ENCODE measurements at regions not wholly inside any gene's neighbourhood (a gene's known extent, or its start where the extent isn't known, plus 50 kb on each side); places are given as distances from the start of the nearest gene placed in this dataset.

DNA sequence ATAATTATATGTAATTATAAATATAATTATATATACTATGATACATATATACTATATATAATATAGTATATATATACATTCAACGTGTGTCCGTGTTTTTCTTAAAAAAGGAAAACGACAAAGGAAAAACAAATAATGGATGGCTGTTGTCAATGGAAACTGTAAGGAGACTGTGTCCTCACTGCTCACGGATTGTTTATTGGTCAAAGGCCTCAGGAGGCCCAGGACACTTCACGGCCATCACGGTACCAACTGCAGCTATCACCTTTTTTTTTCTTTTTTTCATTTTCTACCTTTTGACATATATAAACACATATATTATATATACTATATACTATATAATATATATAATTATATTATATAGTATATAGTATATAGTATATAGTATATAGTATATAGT lies 113.4 kb downstream of the SPTSSA start:
- TF ChIP-seq RAD21 (conservative IDR thresholded peaks at IDR 0.05 in 1 of 2, IDR thresholded peaks at IDR 0.05 in 1 of 2) = no peak
- no peak for TF ChIP-seq RARB (CRISPR knock-in tag; IDR thresholded peaks at IDR 0.05)
